Mesendoderm (in vitro differentiated cells): ENCODE measurements at regions not wholly inside any gene's neighbourhood (a gene's known extent, or its start where the extent isn't known, plus 50 kb on each side); places are given as distances from the start of the nearest gene placed in this dataset.
A peak's percentile ranks its signal among the peaks of the same experiment; 100 is the strongest.

Experiments used
- DNase-seq: peaks from one replicate; pipeline ENCODE4 v3.0.0; 2013
- H2AK5ac ChIP-seq: 2 replicates; pipeline ENCODE4 v1.6.1; 2013; ENCODE audit warnings: low read length, inconsistent platforms
- H2BK120ac ChIP-seq: 2 replicates; pipeline ENCODE4 v1.6.1; 2013; ENCODE audit warnings: low read depth, mild to moderate bottlenecking, low read length, moderate library complexity, mixed read lengths
- H2BK15ac ChIP-seq: replicated peaks from 2 replicates; pipeline ENCODE4 v1.6.1; 2013; ENCODE audit warnings: low read depth, mild to moderate bottlenecking, moderate library complexity
- H2BK5ac ChIP-seq: 2 replicates; pipeline ENCODE4 v1.6.1; 2013; ENCODE audit warnings: low read length, inconsistent platforms
- H3K18ac ChIP-seq: 2 replicates; pipeline ENCODE4 v1.6.1; 2013; ENCODE audit warnings: mild to moderate bottlenecking, low read length, mixed read lengths
- H3K23ac ChIP-seq: one replicate; pipeline ENCODE4 v1.6.1; 2013; ENCODE audit warnings: low read length
- H3K27ac ChIP-seq: 2 replicates; pipeline ENCODE4 v1.5.1; 2013; ENCODE audit warnings: low read depth, mild to moderate bottlenecking, inconsistent platforms, low read length, moderate library complexity
- H3K27me3 ChIP-seq: 2 replicates; pipeline ENCODE4 v1.6.1; 2013; ENCODE audit warnings: low read length, control low read depth, mild to moderate bottlenecking, inconsistent platforms; ENCODE audit not compliant: insufficient read depth, poor library complexity
- H3K36me3 ChIP-seq: 2 replicates; pipeline ENCODE4 v1.6.1; 2013; ENCODE audit warnings: low read length, inconsistent platforms; ENCODE audit not compliant: control insufficient read depth, insufficient read depth
- H3K4ac ChIP-seq: one replicate; pipeline ENCODE4 v1.6.1; 2013; ENCODE audit warnings: low read depth, mild to moderate bottlenecking, low read length, moderate library complexity
- H3K4me1 ChIP-seq: 2 replicates; pipeline ENCODE4 v1.6.1; 2013; ENCODE audit warnings: low read depth, low read length, inconsistent platforms; ENCODE audit not compliant: control insufficient read depth
- H3K4me2 ChIP-seq: 2 replicates; pipeline ENCODE4 v1.6.1; 2013; ENCODE audit warnings: low read length
- H3K4me3 ChIP-seq: 2 replicates; pipeline ENCODE4 v1.5.1; 2013; ENCODE audit warnings: mild to moderate bottlenecking, low read length
- H3K56ac ChIP-seq: one replicate; pipeline ENCODE4 v1.6.1; 2013; ENCODE audit warnings: low read length
- H3K79me1 ChIP-seq: 2 replicates; pipeline ENCODE4 v1.6.1; 2013; ENCODE audit warnings: low read length, inconsistent platforms
- H3K79me2 ChIP-seq: 2 replicates; pipeline ENCODE4 v1.6.1; 2013; ENCODE audit warnings: mild to moderate bottlenecking, low read length; ENCODE audit not compliant: control insufficient read depth, insufficient read depth
- H3K9ac ChIP-seq: 2 replicates; pipeline ENCODE4 v1.6.1; 2013; ENCODE audit warnings: low read length, inconsistent platforms
- H4K5ac ChIP-seq: one replicate; pipeline ENCODE4 v1.6.1; 2013; ENCODE audit warnings: low read length
- H4K8ac ChIP-seq: one replicate; pipeline ENCODE4 v1.6.1; 2013; ENCODE audit warnings: low read depth, mild to moderate bottlenecking, control low read depth, low read length, moderate library complexity
- WGBS: extraction: QIAGEN DNeasy Blood & Tissue Kit; methylation state at CpG from one replicate; pipeline ENCODE4 v1.1.7; 2013; ENCODE audit warnings: low lambda C conversion rate, missing lambda C conversion rate; ENCODE audit not compliant: insufficient coverage; ENCODE audit errors: extremely low coverage; 5-methylcytosine and 5-hydroxymethylcytosine counted together

DNA sequence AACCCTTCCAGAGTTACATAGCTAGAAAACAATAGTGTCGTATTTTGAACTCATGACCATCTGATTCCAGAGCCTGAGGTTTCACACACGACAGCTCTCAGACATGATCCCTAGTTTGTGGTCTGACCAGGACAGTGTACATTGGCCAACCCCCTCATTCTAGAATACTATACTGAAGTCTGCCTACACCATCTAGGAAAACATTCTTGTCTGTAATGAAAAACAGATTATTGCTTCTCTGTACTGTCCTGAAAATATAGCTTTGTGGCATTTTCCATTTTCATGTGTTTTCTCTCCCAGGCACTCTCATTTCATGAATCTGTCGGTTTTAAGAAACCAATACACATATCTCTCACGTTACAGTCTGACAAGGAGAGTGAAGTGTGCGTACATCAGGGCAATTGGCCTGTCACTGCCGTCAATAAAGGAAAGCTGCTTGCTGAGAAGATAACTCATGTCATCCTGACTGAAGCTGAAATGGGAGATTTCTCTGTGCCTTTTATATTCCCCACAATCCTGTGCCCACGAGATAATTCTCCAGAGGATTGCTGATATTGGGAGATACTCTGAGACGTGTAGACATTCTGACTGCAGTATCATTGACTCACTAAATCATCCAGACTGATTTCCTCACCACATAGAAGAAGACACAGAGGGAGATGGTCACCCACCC is 585.6 kb downstream of the PLPP3 start:
- H3K4me2 ChIP-seq: no peak overlapping the region
- H3K18ac ChIP-seq: no peak overlapping the region
- H2BK5ac ChIP-seq: no peak overlapping the region
- H2BK15ac ChIP-seq: no peak overlapping the region
- no peak overlapping the region for H3K4ac ChIP-seq
- H3K79me2 ChIP-seq: no peaks in the 10 kb centered on the region
- no CpG with 5 or more reads among the region's 8 CpGs for WGBS
- H3K56ac ChIP-seq: no peak overlapping the region
- H3K27ac ChIP-seq: no peak overlapping the region
- H2AK5ac ChIP-seq: no peak overlapping the region
- H3K4me1 ChIP-seq: no peaks in the 10 kb centered on the region
- H3K79me1 ChIP-seq: no peaks in the 10 kb centered on the region
- no peaks in the 10 kb centered on the region for H3K36me3 ChIP-seq
- no peaks in the 10 kb centered on the region for H3K27me3 ChIP-seq
- DNase-seq: no peak
- H3K9ac ChIP-seq: no peak overlapping the region
- H2BK120ac ChIP-seq: no peak overlapping the region
- H3K4me3 ChIP-seq: no peak overlapping the region
- H3K23ac ChIP-seq: no peak overlapping the region
- H4K8ac ChIP-seq: no peak overlapping the region
- no peak overlapping the region for H4K5ac ChIP-seq

DNA sequence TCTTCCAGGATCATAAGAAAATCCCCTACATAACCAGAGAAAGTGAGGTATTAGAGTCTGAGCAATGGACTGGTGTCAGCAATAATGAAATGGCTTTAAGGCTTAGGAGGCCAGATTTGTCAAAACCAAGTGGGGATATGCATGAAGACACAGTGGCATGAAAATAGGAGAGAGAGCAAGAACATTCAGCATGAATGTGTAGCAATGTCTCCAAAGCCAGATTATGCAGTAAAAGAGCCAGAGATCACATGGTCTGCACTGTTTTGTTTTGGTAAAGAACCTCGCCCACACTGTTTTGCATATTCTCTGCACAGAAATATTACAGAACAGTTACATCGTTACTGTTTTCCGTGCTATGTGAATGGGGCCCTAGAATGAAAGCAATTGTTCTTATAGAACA is 589.4 kb downstream of the PLPP3 start:
- H3K4ac ChIP-seq: no peak overlapping the region
- H3K4me1 ChIP-seq: no peaks in the 10 kb centered on the region
- WGBS: no CpG with 5 or more reads among the region's 3 CpGs
- H3K4me3 ChIP-seq: no peak overlapping the region
- no peak overlapping the region for H2AK5ac ChIP-seq
- H4K8ac ChIP-seq: no peak overlapping the region
- H2BK120ac ChIP-seq: no peak overlapping the region
- H3K36me3 ChIP-seq: no peaks in the 10 kb centered on the region
- no peaks in the 10 kb centered on the region for H3K27me3 ChIP-seq
- H3K79me2 ChIP-seq: no peaks in the 10 kb centered on the region
- no peak overlapping the region for H3K56ac ChIP-seq
- H3K4me2 ChIP-seq: no peak overlapping the region
- H3K79me1 ChIP-seq: no peaks in the 10 kb centered on the region
- H3K27ac ChIP-seq: no peak overlapping the region
- H2BK15ac ChIP-seq: no peak overlapping the region
- DNase-seq: no peak
- no peak overlapping the region for H3K9ac ChIP-seq
- H2BK5ac ChIP-seq: no peak overlapping the region
- H3K18ac ChIP-seq: no peak overlapping the region
- no peak overlapping the region for H3K23ac ChIP-seq
- no peak overlapping the region for H4K5ac ChIP-seq

GRCh38 chr1:55988963-55989452 is 590.4 kb downstream of the PLPP3 start:
- H2BK5ac ChIP-seq: no peak overlapping the region
- H3K27ac ChIP-seq: no peak overlapping the region
- H3K4me3 ChIP-seq: no peak overlapping the region
- WGBS: no CpG with 5 or more reads among the region's 1 CpG
- H3K36me3 ChIP-seq: no peaks in the 10 kb centered on the region
- no peak overlapping the region for H2BK15ac ChIP-seq
- no peaks in the 10 kb centered on the region for H3K79me2 ChIP-seq
- no peak overlapping the region for H4K5ac ChIP-seq
- no peak overlapping the region for H3K9ac ChIP-seq
- H3K4me1 ChIP-seq: no peaks in the 10 kb centered on the region
- no peak overlapping the region for H3K18ac ChIP-seq
- no peak overlapping the region for H3K56ac ChIP-seq
- H3K79me1 ChIP-seq: no peaks in the 10 kb centered on the region
- H3K23ac ChIP-seq: no peak overlapping the region
- DNase-seq: no peak
- no peak overlapping the region for H2BK120ac ChIP-seq
- H3K27me3 ChIP-seq: no peaks in the 10 kb centered on the region
- no peak overlapping the region for H4K8ac ChIP-seq
- H3K4ac ChIP-seq: no peak overlapping the region
- H2AK5ac ChIP-seq: no peak overlapping the region
- H3K4me2 ChIP-seq: no peak overlapping the region

GRCh38 chr1:55987491-55988249 is 591.7 kb downstream of the PLPP3 start:
- Histone ChIP-seq H2BK15ac (no peak overlapping the region), H3K4ac (no peak overlapping the region), H3K9ac (no peak overlapping the region), H3K79me1 (no peaks in the 10 kb centered on the region), H4K8ac (no peak overlapping the region), H3K18ac (no peak overlapping the region), H3K4me3 (no peak overlapping the region), H2AK5ac (no peak overlapping the region), H2BK5ac (no peak overlapping the region), H3K36me3 (no peaks in the 10 kb centered on the region), H3K4me2 (no peak overlapping the region), H2BK120ac (no peak overlapping the region), H4K5ac (no peak overlapping the region), H3K4me1 (no peaks in the 10 kb centered on the region), H3K27me3 (no peaks in the 10 kb centered on the region), H3K56ac (no peak overlapping the region), H3K27ac (no peak overlapping the region), H3K23ac (no peak overlapping the region), H3K79me2 (no peaks in the 10 kb centered on the region)
- WGBS: no CpG with 5 or more reads among the region's 4 CpGs
- DNase-seq: peak; percentile 11

DNA sequence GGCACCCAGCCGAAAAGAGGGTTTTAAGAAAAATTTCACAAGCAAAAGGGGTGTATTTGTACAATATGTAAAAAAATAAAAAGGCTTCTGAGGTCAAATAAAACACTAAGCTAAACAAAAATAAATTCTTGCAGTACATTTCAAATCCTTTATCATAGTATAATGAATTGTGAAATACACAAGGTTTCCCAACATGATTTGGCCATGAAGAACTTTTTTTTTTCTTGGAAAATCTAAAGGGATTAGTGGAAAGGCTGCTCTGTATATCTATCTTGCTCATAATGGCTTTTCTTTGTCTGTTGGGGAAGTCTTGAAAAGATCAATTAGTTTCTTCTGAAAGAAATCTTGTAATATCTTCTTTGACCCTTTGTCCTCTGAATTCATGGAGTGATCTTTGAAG is 593.4 kb downstream of the PLPP3 start:
- Histone ChIP-seq H3K79me1 (no peaks in the 10 kb centered on the region), H3K4ac (no peak overlapping the region), H3K56ac (no peak overlapping the region), H3K18ac (no peak overlapping the region), H4K5ac (no peak overlapping the region), H3K4me3 (no peak overlapping the region), H2BK120ac (no peak overlapping the region), H2BK15ac (no peak overlapping the region), H2AK5ac (no peak overlapping the region), H3K27ac (no peak overlapping the region), H3K4me1 (no peaks in the 10 kb centered on the region), H3K36me3 (no peaks in the 10 kb centered on the region), H3K4me2 (no peak overlapping the region), H3K23ac (no peak overlapping the region), H3K27me3 (no peaks in the 10 kb centered on the region), H4K8ac (no peak overlapping the region), H2BK5ac (no peak overlapping the region), H3K9ac (no peak overlapping the region), H3K79me2 (no peaks in the 10 kb centered on the region)
- DNase-seq: no peak
- no CpG with 5 or more reads among the region's 1 CpG for WGBS
